T-helper 2 cell (primary cell): ENCODE measurements at regions not wholly inside any gene's neighbourhood (a gene's known extent, or its start where the extent isn't known, plus 50 kb on each side); places are given as distances from the start of the nearest gene placed in this dataset.

Experiments used
- DNase-seq, 5 experiments: peaks; one replicate each; pipeline versions ENCODE4 v3.0.0 to v3.0.0-alpha.2; 2012 to 2022

- no peak for DNase-seq
Measured at GRCh38 chr3:155029941-155030340, 50.2 kb upstream of the MME start.

DNA sequence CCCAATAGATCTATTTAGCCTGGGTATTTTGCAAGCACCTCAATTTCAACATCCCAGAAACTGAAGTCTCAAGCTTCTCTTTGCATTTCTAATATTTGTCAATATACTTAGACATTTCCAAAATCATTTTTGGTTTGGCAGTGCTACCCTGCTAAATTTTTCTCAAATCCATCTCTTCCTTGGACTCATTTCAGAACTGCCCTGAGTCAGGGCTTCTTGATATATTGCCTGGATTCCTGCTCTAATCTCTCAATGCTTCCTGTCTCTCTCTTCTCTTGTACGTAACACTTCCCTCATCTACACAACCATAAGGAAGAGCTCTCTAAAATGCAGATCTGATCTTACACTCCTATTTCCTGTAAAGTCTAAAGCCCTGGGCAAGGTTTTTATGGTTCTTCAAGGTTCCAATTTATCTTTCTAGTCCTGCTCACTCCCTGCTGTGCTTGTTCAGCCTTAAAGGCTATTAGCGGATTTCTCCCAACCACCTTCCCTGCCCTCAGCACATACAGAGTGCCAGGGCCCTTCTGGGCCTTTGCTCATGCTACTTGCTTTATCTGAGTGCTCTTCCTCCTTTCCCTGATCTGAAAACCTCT, 53.0 kb upstream of the MME start:
- no peak for DNase-seq

- DNase-seq = no peak
Measured at GRCh38 chr3:155024006-155024638, 56.0 kb upstream of the MME start.

DNA sequence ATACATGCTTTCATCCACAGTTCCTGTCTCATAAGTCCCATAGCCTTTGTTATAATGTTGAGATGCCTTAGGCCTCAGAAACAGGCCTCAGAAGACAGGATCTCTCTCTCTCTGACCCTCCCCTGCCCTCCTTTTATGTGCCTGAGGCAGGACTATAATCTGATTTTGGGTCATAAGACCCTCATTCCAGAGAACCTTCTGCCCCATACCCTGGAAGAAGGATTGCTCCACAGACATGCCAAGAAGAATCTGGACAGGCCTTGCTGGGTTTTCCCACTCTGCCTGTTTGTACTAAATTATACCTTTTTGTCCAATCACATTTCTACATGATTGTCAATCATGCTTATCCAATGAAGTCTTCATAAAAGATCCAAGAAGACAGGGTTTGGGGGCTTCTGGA, 57.2 kb upstream of the MME start:
- no peak for DNase-seq

GRCh38 chr3:155019575-155019974, 60.5 kb upstream of the MME start:
- no peak for DNase-seq

DNA sequence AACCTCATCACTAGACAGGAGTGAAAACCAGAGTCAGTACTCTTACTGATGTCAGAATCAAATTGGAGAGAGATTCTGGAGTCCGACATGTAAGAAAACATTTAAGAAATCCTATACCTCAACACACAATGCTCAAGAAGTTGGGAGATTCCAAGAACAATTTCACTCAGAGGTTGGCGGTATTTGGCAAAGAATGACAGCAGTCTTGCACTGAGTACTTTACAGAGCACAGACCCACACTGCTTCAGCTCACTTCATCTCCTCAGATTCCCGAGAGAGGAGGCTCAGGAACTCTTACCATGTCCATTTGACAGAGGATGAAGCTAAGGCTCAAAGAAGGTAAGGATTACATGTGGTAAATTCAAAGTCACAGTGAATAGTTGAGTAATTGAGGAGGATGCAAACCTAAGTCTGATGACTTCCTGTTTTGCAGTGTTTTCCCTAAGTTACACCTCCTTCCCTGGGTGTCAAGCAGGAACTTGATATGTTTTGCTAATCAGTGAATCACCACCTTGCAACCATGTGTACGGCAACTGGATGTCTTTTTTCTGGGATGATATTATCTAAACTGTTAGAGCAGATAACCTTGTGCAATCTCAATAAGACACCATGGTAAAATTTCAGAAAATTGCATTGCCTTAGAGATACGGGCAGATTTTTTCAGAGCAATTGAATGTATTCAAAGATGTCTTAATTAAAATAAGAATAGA, 61.3 kb upstream of the MME start:
- no peak for DNase-seq

DNA sequence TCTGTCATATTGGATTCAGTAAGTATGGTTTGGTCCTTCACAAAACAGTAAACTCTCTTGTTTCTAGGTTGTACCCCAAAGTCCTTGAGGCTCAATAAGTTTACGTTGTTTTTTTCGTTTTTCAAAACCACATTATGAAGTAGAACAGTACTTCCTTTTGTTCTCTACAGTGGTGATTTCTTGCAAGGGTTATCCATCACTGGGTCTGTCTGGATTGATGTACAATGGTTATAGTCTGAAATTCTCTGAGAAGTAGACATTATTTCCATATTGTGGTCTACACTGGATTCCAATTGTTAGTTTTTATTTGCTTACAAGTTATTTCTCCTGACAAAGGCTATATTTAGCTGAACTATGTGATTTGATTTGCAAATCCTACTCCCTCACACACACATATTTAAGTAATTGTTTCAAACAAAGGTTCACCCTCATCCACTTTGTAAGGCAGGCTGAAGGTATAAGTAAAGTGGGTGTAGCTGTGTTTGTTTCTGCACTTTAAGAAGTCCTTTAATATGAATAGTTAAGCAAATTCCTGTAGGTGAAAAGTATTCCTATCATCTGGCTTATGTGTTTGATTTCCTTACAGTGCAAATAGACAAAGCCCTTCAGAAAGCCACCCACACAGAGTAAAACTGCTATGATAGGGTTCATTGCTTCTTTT, 64.2 kb upstream of the MME start:
- no peak for DNase-seq

DNA sequence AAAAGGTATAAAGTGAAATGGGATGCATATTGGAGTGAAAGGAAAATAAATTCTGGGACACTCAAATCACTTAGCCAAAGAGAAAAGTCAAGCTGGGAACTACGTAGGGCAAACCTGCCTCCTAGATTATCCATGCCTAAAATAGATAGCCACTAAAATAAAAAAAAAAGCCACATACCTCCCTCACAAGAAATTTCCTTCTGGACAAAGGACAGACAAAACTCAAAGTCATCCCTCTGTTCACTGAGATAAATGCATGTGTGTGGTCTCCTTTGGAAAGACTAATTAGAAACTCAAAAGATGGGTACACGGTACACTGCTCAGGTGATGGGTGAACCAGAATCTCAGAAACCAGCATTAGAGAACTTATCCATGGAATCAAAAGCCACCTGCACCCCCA, 65.2 kb upstream of the MME start:
- DNase-seq = no peak

DNA sequence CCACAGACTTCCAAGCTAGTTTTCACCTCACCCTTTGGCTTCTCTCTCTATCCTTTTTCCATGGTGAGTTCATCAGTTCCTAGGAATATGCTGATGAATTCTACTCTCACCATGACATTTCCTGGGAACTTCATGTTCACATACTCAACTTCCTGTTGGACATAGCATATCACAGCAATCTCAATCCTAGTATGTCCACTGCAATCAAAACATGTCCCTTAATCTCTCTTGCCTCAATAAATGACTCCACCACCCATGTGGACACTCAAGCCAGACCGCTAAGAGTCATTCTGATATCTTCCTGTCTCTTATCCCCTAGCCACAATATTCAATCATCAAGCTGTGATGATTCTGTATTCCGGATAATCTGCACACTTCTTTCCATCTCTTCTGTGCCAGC, 66.7 kb upstream of the MME start:
- DNase-seq = no peak

- no peak for DNase-seq
Measured at GRCh38 chr3:155012584-155012983, 67.5 kb upstream of the MME start.

DNA sequence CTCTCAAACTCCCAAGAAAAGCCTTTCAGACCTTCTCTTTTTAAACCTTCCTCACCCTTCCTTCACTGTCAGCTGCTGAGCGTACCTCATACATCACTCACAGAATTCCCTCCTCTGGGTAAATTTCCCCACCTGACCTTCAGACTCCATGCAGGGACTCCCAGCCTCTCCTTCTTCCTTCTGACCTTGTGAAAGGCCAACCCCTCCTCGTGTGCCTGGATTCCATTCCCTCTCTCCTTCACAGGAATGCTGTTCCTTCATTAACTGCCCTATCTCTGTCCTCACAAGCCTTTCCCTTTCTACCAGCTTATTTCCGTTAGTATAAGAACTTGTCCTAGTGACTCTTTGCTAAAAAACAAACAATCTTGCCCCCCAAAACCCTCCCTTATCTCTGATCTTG, 69.7 kb upstream of the MME start:
- DNase-seq = no peak

DNA sequence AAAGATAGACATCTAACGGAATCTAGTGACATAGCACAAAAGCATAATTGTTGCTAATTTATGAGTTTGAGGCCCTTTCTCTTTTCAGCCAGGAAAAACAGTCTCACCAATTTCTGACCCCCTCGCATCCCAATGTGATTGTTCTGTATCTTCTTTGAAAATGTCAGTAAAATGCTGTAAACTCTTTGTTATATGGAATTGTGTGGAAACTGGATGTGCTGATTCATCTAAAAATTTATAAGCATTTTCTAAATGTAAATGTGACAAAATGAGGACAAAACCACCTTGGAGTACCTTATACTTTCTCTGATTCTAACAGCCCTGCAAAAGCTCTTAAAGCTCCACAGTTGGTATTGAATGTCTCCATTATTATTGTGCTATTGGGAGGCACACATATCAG, 70.9 kb upstream of the MME start:
- DNase-seq = no peak

- no peak for DNase-seq
Measured at GRCh38 chr3:155007729-155008128, 72.4 kb upstream of the MME start.

GRCh38 chr3:155001289-155002010, 78.7 kb upstream of the MME start:
- DNase-seq = no peak

DNA sequence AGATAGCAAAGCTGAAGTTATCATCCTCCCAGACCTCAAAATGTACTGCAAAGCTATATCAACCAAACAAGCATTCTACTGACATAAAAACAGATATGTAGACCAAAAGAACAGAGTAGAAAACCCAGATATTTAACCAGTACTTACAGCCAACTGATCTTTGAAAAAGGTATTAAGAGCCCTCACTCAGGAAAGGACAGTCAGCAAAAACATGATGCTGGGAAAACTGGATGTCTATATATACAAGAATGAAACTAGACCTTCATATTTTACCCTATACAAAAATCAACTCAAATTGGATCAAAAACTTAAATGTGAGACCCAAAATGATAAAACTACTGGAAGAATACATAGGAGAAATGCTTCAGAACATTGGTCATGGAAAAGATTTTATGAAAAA, 87.5 kb upstream of the MME start:
- DNase-seq = no peak

DNA sequence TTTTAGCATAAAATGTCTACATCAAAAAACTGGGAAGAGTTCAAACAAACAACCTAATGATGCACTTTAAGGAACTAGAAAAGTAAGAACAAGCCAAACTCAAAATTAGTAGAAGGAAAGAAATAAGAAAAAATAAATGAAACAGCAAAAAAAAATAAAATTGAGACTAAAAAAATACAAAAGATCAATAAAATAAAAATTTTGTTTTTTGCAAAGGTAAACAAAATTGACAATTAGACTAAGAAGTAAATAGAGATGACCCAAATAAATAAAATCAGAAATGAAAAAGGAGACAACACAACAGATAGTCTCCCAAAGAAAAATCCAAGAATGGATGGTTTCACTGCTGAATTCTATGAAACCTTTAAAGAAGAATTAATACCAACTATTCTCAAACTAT, 89.6 kb upstream of the MME start:
- DNase-seq = no peak

DNA sequence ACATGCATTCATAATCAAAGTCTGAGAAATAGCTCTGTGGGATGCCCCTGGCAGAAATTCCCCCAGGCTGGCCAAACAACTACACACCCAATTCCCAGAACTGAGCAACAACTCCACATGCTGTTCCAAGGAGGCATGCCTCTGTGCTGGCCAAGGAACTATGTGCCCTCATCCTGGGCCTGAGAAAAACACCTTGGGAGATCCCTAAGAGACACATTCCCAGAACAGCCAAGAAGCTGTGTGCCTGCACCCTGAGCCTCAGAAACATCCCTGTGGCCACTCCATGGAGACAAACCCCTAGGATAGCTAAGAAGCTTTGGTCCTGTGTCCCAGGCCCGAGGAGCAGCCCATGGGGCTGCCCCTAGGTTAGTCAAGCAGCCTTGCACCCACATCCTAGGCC, 92.3 kb upstream of the MME start:
- DNase-seq = no peak

GRCh38 chr3:154981664-154982063, 98.5 kb upstream of the MME start:
- no peak for DNase-seq

DNA sequence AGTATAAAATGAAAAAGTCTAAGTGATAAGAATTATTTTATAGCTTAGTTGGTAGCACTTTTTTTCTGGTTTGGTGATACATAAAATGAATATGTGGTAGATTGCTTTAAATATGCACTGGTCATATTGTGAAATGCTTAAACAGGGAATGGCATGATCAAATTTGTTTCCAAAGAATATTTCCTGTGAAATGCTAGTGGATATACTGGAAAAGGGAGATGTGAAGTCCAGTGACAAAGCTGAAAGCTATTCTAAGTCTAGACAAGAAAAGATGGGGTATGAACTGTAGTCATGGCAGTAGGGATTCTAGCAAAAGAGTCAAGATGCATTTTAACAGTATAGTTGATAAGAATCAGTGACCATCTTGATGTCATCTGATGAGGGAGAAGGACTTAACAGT, 98.9 kb upstream of the MME start:
- DNase-seq = no peak

DNA sequence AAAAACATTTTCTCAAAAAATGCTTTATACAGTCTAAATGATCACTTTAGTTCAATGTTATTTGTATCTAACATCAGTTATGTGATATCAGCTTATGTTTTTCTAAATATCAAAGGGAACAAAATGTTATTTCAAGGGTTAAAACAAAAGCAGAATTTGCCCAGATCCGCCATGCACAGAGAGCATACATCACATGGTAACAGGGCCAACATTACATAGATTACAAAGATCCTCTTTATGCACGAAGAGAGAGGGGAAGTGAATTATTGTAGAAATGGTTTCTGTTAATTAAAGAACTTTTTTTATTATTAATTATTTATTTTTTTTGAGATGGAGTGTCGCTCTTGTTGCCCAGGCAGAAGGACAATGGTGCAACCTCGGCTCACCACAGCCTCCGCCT, 100.8 kb upstream of the MME start:
- no peak for DNase-seq

GRCh38 chr3:154977666-154978065, 102.5 kb upstream of the MME start:
- DNase-seq = no peak

GRCh38 chr3:154976072-154976983, 103.8 kb upstream of the MME start:
- no peak for DNase-seq
